ENCODE measurements at regions not wholly inside any gene's neighbourhood (a gene's known extent, or its start where the extent isn't known, plus 50 kb on each side); places are given as distances from the start of the nearest gene placed in this dataset.
"Not testable (repeated sequence)": the region's sequence is repeated elsewhere in the genome, so short reads cannot be mapped to it uniquely, and the experiment has no call there.

DNA sequence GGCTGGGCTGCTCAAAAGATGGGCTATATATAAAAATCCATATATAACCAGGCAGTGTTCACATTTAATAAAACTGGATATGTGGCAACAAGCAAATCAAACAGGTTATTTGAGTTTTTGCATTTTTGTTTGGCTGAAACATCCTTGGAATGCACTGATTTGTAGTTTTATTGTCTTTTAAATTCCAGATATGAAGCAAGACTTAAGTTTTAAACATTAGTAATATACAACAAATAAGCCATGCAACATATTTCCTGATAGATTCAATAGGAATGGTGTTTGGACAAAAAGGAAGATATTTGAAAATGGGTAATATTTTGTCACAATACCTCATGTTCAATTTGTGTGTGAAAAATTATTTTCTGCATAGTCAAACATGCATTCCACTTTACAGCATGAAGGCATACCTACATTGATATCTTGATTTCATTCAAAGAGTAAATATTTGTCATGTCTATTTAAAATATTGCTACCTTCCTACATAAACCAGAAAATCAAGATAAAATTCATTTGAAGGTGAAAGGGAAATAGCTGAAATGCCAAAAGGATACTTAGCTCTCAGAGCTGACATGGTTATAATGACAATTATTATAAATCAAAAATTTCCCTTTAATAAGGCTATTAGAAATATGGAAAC lies 132.3 kb upstream of the NETO1 start:
- Histone ChIP-seq H3K4me3 (no peak overlapping the region), H3K36me3 (no peaks in the 10 kb centered on the region), H3K4me1 (no peaks in the 10 kb centered on the region), H3K9me3 (no peaks in the 10 kb centered on the region), H3K27ac (replicated peaks in 1 of 4) (no peak overlapping the region), H3K27me3 (no peaks in the 10 kb centered on the region)
- no peak for TF ChIP-seq POLR2A (IDR thresholded peaks at IDR 0.05; ENCODE audit: low read depth)
- intact Hi-C loops (cut with DNase I), result no loop called here
- DNase-seq (ENCODE audit: extremely low spot score), result no peak

DNA sequence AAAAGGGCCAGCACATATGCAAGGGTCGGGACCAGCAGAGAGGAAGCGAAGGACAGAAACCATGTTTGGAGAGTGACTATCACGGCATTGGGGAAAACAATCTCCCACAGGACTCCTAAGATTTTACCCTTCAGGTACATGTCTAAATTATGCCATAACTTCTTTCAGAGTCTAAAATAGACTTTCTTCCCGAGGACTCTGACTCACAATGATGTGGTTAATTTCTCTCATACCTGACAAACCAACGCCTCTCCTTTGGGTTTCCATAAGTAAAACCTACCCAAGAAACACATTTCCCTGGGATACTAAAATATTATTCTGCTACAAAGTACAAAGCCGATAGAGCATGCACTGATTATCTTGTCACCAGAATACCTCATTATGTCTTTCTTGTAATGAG lies 127.8 kb upstream of the NETO1 start:
- H3K27ac ChIP-seq (replicated peaks in 1 of 4), result no peak overlapping the region
- H3K9me3 ChIP-seq, result no peaks in the 10 kb centered on the region
- TF ChIP-seq POLR2AphosphoS5 (IDR thresholded peaks at IDR 0.05) (no peak), POLR2A (IDR thresholded peaks at IDR 0.05; ENCODE audit: low read depth) (no peak), EP300 (IDR thresholded peaks at IDR 0.05) (no peak)
- TF ChIP-seq, protein P1, sequence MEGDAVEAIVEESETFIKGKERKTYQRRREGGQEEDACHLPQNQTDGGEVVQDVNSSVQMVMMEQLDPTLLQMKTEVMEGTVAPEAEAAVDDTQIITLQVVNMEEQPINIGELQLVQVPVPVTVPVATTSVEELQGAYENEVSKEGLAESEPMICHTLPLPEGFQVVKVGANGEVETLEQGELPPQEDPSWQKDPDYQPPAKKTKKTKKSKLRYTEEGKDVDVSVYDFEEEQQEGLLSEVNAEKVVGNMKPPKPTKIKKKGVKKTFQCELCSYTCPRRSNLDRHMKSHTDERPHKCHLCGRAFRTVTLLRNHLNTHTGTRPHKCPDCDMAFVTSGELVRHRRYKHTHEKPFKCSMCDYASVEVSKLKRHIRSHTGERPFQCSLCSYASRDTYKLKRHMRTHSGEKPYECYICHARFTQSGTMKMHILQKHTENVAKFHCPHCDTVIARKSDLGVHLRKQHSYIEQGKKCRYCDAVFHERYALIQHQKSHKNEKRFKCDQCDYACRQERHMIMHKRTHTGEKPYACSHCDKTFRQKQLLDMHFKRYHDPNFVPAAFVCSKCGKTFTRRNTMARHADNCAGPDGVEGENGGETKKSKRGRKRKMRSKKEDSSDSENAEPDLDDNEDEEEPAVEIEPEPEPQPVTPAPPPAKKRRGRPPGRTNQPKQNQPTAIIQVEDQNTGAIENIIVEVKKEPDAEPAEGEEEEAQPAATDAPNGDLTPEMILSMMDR (IDR thresholded peaks at IDR 0.05), result no peak
- no peak for DNase-seq (ENCODE audit: extremely low spot score)
- H3K27me3 ChIP-seq, result no peaks in the 10 kb centered on the region
- intact Hi-C loops (cut with DNase I), result no loop called here
- WGBS, result 91% methylated on average over 6 of the region's 6 CpGs
- no peaks in the 10 kb centered on the region for H3K36me3 ChIP-seq
- no peaks in the 10 kb centered on the region for H3K4me1 ChIP-seq
- H3K4me3 ChIP-seq, result no peak overlapping the region

DNA sequence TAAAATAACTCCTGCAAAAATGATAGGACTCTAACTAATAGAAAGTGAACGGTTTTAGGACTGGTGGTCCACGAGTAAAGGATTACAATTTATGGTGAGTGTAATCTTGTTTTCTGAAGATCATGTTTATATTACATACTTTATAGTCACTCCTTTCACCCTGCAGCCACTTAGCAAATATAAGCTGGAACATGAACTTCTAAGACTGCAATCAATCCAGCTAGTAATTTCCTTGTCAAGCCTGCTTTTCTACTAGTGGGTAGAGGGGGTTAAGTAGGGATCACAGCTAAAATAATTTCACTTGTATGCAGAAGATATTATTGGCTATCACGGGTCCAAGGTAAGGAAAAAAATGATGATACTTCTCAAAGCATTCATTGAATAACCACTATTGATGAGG lies 125.5 kb upstream of the NETO1 start:
- H3K27me3 ChIP-seq, result no peaks in the 10 kb centered on the region
- no peak overlapping the region for H3K4me3 ChIP-seq
- no peak for DNase-seq (ENCODE audit: extremely low spot score)
- intact Hi-C loops (cut with DNase I), result no loop called here
- TF ChIP-seq POLR2A (IDR thresholded peaks at IDR 0.05; ENCODE audit: low read depth) (no peak), POLR2AphosphoS5 (IDR thresholded peaks at IDR 0.05) (no peak), EP300 (IDR thresholded peaks at IDR 0.05) (no peak)
- TF ChIP-seq, protein P1 (IDR thresholded peaks at IDR 0.05), result no peak
- no peak overlapping the region for H3K27ac ChIP-seq (replicated peaks in 1 of 4)
- H3K9me3 ChIP-seq, result no peaks in the 10 kb centered on the region
- WGBS, result 65% methylated on average over 3 of the region's 3 CpGs
- no peaks in the 10 kb centered on the region for H3K4me1 ChIP-seq
- H3K36me3 ChIP-seq, result no peaks in the 10 kb centered on the region

DNA sequence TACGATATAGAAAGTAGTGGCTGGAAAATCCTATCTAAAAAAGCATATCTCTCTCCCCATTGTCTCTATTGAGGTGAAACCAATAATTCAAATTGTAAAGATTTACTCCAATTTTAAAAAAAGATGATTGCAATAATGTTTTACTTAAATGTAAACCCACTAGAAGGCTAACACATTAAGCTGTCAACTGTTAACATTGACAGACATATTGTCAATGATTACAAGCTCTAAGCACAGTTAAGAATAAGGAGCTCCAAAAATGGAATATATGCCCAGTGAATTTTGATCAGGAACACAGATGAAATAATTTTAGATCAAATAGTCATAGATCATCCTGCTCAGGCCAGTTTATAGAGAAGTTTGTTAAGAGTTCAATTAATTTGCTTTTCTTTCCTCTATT lies 123.6 kb upstream of the NETO1 start:
- Histone ChIP-seq H3K4me1 (no peaks in the 10 kb centered on the region), H3K9me3 (no peaks in the 10 kb centered on the region), H3K36me3 (no peaks in the 10 kb centered on the region), H3K27me3 (no peaks in the 10 kb centered on the region), H3K27ac (replicated peaks in 1 of 4) (no peak overlapping the region), H3K4me3 (no peak overlapping the region)
- WGBS, result 80% methylated on average over 1 of the region's 1 CpG
- DNase-seq (ENCODE audit: extremely low spot score), result no peak
- intact Hi-C loops (cut with DNase I), result no loop called here
- TF ChIP-seq POLR2AphosphoS5 (IDR thresholded peaks at IDR 0.05) (no peak), POLR2A (IDR thresholded peaks at IDR 0.05; ENCODE audit: low read depth) (no peak), EP300 (IDR thresholded peaks at IDR 0.05) (no peak)
- TF ChIP-seq, protein P1 (IDR thresholded peaks at IDR 0.05), result no peak

DNA sequence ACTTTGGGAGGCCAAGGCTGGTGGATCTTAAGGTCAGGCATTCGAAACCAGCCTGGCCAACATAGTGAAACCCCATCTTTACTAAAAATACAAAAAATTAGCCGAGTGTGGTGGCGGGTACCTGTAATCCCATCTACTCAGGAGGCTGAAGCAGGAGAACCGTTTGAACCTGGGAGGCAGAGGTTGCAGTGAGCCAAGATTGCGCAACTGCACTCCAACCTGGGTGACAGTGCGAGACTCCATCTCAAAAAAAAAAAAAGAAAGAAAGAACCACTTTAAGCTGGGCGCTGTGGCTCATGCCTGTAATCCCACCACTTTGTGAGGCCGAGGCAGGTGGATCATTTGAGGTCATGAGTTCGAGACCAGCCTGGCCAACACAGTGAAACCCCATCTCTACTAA lies 119.8 kb upstream of the NETO1 start:
- intact Hi-C loops (cut with DNase I), result not testable (repeated sequence)
- H3K9me3 ChIP-seq, result peaks cover 0 to 21% (median 0%) of the 10 kb centered on the region in 4 donors

DNA sequence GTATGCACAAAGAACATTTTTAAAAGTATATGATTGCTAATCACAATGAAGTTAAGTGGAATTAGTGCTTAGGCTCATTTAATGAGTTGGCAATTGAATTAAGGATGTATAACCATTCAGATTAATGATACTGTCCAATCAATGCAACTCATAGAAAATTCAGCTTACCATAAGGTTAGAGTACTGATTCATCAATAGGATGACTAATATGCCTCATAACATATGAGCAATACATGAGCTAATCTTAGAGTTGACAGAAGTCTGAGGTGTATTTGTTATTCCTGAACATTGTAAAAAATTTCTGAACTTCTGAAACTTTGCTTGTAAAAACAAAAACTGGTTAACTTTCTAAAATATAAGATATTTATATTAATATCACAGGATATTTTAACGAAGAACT lies 118.3 kb upstream of the NETO1 start:
- no peak overlapping the region for H3K27ac ChIP-seq (replicated peaks in 1 of 4)
- H3K27me3 ChIP-seq, result no peaks in the 10 kb centered on the region
- H3K36me3 ChIP-seq, result no peaks in the 10 kb centered on the region
- DNase-seq (ENCODE audit: extremely low spot score), result no peak
- H3K9me3 ChIP-seq, result peaks cover 0 to 21% (median 0%) of the 10 kb centered on the region in 4 donors
- intact Hi-C loops (cut with DNase I), result no loop called here
- no peaks in the 10 kb centered on the region for H3K4me1 ChIP-seq
- WGBS, result 79% methylated on average over 1 of the region's 1 CpG
- TF ChIP-seq POLR2A (IDR thresholded peaks at IDR 0.05; ENCODE audit: low read depth) (no peak), EP300 (IDR thresholded peaks at IDR 0.05) (no peak), POLR2AphosphoS5 (IDR thresholded peaks at IDR 0.05) (no peak)
- TF ChIP-seq, protein P1 (IDR thresholded peaks at IDR 0.05), result no peak
- H3K4me3 ChIP-seq, result no peak overlapping the region

More for the DNA sequence above, 119.8 kb upstream of the NETO1 start:
- H3K27ac ChIP-seq (replicated peaks in 1 of 4); H3K36me3 ChIP-seq; DNase-seq (ENCODE audit: extremely low spot score); H3K27me3 ChIP-seq; H3K4me1 ChIP-seq; H3K4me3 ChIP-seq: not testable (repeated sequence)
- WGBS, result 81% methylated on average over 9 of the region's 9 CpGs
